ENCODE measurements at regions not wholly inside any gene's neighbourhood (a gene's known extent, or its start where the extent isn't known, plus 50 kb on each side); places are given as distances from the start of the nearest gene placed in this dataset.
A peak's percentile ranks its signal among the peaks of the same experiment; 100 is the strongest.

DNA sequence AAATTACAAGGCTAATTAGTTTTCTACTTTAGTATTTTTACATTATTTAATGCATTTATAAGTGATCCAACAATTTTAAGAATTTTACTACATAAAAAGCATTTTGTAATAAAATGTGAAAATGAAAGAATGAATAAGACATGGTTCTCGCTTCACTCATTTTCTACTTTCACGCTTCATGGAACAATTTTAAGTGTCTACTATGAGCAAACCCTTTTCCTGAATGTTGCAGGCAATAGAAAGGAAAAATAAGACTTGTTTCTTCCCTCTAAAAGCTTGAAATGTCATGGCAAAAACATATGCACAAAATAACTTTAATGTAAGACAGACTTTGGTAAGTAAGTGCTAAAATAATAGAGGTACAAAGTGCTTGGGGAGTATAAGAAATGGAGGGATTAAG, 205.7 kb upstream of the HMGA2 start:
- no peak for DNase-seq (ENCODE audit: extremely low spot score, unreplicated experiment)
- peaks cover 20% of the 10 kb centered on the region for H3K27me3 Mint-ChIP-seq
- no peak overlapping the region for H3K4me3 Mint-ChIP-seq
- peak overlapping the region; percentile 14 for H3K27ac Mint-ChIP-seq
- no peaks in the 10 kb centered on the region for H3K36me3 Mint-ChIP-seq
- H3K4me1 Mint-ChIP-seq (ENCODE audit: unreplicated experiment), result peaks cover 29% of the 10 kb centered on the region
- peaks cover 9% of the 10 kb centered on the region for H3K9me3 Mint-ChIP-seq
- TF ChIP-seq, protein P1, sequence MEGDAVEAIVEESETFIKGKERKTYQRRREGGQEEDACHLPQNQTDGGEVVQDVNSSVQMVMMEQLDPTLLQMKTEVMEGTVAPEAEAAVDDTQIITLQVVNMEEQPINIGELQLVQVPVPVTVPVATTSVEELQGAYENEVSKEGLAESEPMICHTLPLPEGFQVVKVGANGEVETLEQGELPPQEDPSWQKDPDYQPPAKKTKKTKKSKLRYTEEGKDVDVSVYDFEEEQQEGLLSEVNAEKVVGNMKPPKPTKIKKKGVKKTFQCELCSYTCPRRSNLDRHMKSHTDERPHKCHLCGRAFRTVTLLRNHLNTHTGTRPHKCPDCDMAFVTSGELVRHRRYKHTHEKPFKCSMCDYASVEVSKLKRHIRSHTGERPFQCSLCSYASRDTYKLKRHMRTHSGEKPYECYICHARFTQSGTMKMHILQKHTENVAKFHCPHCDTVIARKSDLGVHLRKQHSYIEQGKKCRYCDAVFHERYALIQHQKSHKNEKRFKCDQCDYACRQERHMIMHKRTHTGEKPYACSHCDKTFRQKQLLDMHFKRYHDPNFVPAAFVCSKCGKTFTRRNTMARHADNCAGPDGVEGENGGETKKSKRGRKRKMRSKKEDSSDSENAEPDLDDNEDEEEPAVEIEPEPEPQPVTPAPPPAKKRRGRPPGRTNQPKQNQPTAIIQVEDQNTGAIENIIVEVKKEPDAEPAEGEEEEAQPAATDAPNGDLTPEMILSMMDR (conservative IDR thresholded peaks at IDR 0.05), result no peak

DNA sequence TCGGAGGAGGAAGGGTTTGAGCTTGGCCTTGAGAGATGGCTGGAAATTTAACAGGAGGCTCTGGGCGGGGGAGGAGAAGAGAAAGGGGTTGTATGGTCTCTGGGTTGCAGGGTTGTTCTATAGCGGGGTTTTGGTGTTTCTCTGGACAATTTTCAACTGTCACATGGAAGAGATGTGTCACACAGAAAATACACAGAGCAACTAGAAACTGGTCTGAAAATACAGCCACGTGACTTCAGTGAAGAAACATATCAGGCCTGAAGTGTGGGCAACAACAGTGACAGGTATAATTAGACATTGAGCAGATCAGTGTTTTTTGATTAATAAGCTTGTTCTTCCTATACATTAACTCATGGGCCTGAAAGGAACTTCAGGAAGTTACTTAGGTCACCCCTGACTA, 205.3 kb upstream of the HMGA2 start:
- peak overlapping the region; percentile 14 for H3K27ac Mint-ChIP-seq
- H3K27me3 Mint-ChIP-seq, result peaks cover 20% of the 10 kb centered on the region
- no peak for DNase-seq (ENCODE audit: extremely low spot score, unreplicated experiment)
- TF ChIP-seq, protein P1 (conservative IDR thresholded peaks at IDR 0.05), result no peak
- H3K4me1 Mint-ChIP-seq (ENCODE audit: unreplicated experiment), result peaks cover 29% of the 10 kb centered on the region
- H3K36me3 Mint-ChIP-seq, result no peaks in the 10 kb centered on the region
- H3K9me3 Mint-ChIP-seq, result peaks cover 9% of the 10 kb centered on the region
- no peak overlapping the region for H3K4me3 Mint-ChIP-seq

DNA sequence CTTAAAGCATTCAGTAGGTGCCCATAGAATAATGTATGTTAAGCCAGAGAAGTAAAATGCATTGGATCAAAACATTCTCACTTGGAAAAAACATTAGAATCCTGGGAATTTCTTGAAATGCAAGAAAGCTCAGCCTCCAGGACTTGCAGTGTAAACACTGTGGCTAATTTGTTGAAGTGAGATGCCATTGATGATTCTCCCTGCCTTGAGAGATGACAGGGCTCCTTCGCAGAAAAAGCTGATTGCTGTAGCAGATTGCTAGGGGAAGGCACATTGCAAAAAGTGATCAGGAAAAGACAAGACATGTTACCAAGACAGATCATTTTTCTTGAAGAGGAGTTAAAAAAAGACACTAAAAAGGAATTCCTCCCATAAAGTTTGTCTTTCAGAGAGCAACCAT, 204.2 kb upstream of the HMGA2 start:
- no peaks in the 10 kb centered on the region for H3K36me3 Mint-ChIP-seq
- peak overlapping the region; percentile 35 for H3K27ac Mint-ChIP-seq
- H3K27me3 Mint-ChIP-seq, result peaks cover 20% of the 10 kb centered on the region
- DNase-seq (ENCODE audit: extremely low spot score, unreplicated experiment), result no peak
- H3K4me3 Mint-ChIP-seq, result no peak overlapping the region
- TF ChIP-seq, protein P1 (conservative IDR thresholded peaks at IDR 0.05), result no peak
- peaks cover 29% of the 10 kb centered on the region for H3K4me1 Mint-ChIP-seq (ENCODE audit: unreplicated experiment)
- peaks cover 9% of the 10 kb centered on the region for H3K9me3 Mint-ChIP-seq

DNA sequence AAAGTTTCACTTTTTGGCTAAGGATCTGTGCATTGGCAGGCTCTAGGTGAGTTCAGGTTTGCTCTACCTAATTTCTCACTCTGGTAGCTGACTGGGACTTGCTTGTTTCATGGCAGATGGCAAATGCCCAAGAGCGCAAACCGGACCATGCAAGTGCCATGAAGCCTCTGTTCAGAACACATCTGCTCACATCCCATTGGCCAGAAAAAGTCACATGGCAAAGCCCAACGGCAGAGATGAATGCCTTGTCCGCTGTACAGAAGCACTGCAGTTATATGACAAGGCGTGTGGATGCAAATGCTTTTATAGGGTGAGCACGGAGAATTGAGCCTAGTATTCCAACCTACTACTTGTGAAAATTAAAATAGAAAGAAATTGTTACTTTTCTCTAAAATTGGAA, 202.2 kb upstream of the HMGA2 start:
- Mint-ChIP-seq H3K4me3 (no peak overlapping the region), H3K27ac (no peak overlapping the region), H3K36me3 (no peaks in the 10 kb centered on the region), H3K9me3 (no peaks in the 10 kb centered on the region), H3K4me1 (ENCODE audit: unreplicated experiment) (peaks cover 20% of the 10 kb centered on the region), H3K27me3 (peaks cover 12% of the 10 kb centered on the region)
- no peak for DNase-seq (ENCODE audit: extremely low spot score, unreplicated experiment)
- TF ChIP-seq, protein P1 (conservative IDR thresholded peaks at IDR 0.05), result no peak

DNA sequence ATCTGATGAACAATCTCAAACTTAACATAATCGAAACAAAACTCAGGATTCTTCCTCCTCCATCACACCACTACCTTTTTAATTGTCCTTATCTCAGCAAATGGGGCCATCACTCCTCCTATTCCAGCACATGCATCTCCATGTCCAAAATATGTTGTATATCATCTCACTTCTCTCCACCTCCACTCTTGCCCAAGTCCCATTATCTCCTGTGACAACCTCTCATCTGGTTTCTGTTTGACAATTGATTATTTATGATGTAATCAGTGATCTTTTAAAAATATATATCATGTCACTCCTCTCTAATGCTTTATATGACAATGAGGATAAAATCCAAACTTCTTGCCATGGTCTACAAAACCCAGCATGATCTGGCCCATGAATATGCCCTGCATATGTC, 200.8 kb upstream of the HMGA2 start:
- DNase-seq (ENCODE audit: extremely low spot score, unreplicated experiment), result no peak
- H3K27ac Mint-ChIP-seq, result no peak overlapping the region
- H3K4me3 Mint-ChIP-seq, result no peak overlapping the region
- TF ChIP-seq, protein P1 (conservative IDR thresholded peaks at IDR 0.05), result no peak
- no peaks in the 10 kb centered on the region for H3K9me3 Mint-ChIP-seq
- H3K36me3 Mint-ChIP-seq, result no peaks in the 10 kb centered on the region
- peaks cover 16% of the 10 kb centered on the region for H3K4me1 Mint-ChIP-seq (ENCODE audit: unreplicated experiment)
- peaks cover 9% of the 10 kb centered on the region for H3K27me3 Mint-ChIP-seq

DNA sequence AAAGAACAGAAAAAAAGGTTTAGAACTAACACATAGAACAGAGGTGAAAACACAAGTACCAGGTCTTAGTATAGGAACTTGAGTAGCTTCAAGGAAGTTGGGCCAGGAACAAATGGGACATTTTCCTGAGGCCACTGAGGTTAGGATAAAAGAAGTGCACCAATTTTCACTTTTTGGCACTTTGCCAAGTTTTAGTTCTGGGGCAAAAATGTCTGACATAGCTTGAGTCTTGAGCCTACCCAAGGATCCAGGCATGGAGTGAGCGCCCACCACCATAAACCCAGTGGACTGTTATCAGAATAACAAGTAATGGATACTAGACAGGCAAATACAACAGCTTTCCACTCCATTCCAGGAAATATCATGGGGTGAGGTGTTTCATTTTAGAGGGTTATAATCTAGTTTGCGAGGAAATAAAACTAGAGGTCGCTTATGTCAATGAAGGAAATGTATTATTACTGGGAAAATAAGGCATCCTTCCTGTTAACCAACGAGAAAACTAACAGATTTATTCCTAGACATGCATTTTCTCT, 199.7 kb upstream of the HMGA2 start:
- H3K4me3 Mint-ChIP-seq, result no peak overlapping the region
- no peaks in the 10 kb centered on the region for H3K36me3 Mint-ChIP-seq
- peaks cover 10% of the 10 kb centered on the region for H3K4me1 Mint-ChIP-seq (ENCODE audit: unreplicated experiment)
- no peak for DNase-seq (ENCODE audit: extremely low spot score, unreplicated experiment)
- no peaks in the 10 kb centered on the region for H3K9me3 Mint-ChIP-seq
- no peak overlapping the region for H3K27ac Mint-ChIP-seq
- peaks cover 5% of the 10 kb centered on the region for H3K27me3 Mint-ChIP-seq
- TF ChIP-seq, protein P1 (conservative IDR thresholded peaks at IDR 0.05), result no peak

All from type B pancreatic cell (in vitro differentiated cells).